ENCODE measurements at regions not wholly inside any gene's neighbourhood (a gene's known extent, or its start where the extent isn't known, plus 50 kb on each side); places are given as distances from the start of the nearest gene placed in this dataset.

DNA sequence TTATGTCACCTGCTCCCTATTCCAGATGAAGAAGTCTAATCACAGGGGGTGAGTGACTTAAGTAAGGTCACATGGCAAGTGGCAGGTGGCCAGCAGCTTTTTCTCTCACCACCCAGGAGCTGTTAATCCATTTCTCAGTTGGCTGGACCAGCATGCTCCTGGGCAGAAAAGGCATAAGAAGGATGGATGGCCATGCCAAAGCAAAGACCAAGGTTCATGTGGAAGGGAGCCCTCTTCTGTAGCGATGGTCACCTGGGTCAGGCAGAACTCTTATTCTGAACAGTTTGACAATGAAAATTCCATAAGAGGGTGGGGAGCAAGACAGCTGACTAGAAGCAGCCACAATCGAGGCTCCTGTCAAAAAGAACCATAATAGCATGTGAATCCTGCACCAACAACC lies 538.1 kb downstream of the SUCLA2 start:
- no peak overlapping the region for H4K91ac ChIP-seq (ENCODE audit: insufficient read length, low read depth, low read length)
- Mint-ChIP-seq H3K4me1 (peaks cover 18% of the 10 kb centered on the region in 2 experiments), H3K9me3 (peaks cover 7 to 14% of the 10 kb centered on the region in 2 experiments; a peak in 4 of 5 replicates), H3K36me3 (ENCODE audit: insufficient read depth in 1 of 3, low read depth in 3 of 3) (peaks cover 2 to 6% (median 4%) of the 10 kb centered on the region in 3 experiments; a peak in 2 of 7 replicates), H3K27ac (no peak overlapping the region), H3K27me3 (ENCODE audit: low read depth) (no peaks in the 10 kb centered on the region; the same call in 1 of the 2 replicates), H3K4me3 (no peak overlapping the region)
- H3K79me1 ChIP-seq (ENCODE audit: insufficient read depth, low read depth, low read length, poor library complexity, severe bottlenecking) = no peaks in the 10 kb centered on the region
- H3K9ac ChIP-seq (ENCODE audit: extremely low read depth, insufficient read length, low read length) = no peak overlapping the region
- no peak overlapping the region for H2BK15ac ChIP-seq (ENCODE audit: low read depth, low read length)
- no peak overlapping the region for H3K14ac ChIP-seq (ENCODE audit: insufficient read depth, low read length)
- H2BK12ac ChIP-seq (ENCODE audit: insufficient read length, low read depth, low read length) = no peak overlapping the region
- no peaks in the 10 kb centered on the region for H3K9me3 ChIP-seq (ENCODE audit: control insufficient read depth, low read depth, low read length)
- peaks cover 6% of the 10 kb centered on the region; the same call in 1 of the 2 replicates for H3K4me1 ChIP-seq (ENCODE audit: insufficient read depth, low read length)
- no peak for DNase-seq
- H3K4me2 ChIP-seq (ENCODE audit: insufficient read depth, insufficient read length, low read length) = no peak overlapping the region
- no CpG with 5 or more reads among the region's 2 CpGs for WGBS (ENCODE audit: extremely low coverage, insufficient read length, low lambda C conversion rate)
- H3K27me3 ChIP-seq (ENCODE audit: insufficient read depth, low read length) = no peaks in the 10 kb centered on the region
- H3K56ac ChIP-seq (ENCODE audit: insufficient read length, low read depth, low read length) = no peak overlapping the region
- TF ChIP-seq, protein P1, sequence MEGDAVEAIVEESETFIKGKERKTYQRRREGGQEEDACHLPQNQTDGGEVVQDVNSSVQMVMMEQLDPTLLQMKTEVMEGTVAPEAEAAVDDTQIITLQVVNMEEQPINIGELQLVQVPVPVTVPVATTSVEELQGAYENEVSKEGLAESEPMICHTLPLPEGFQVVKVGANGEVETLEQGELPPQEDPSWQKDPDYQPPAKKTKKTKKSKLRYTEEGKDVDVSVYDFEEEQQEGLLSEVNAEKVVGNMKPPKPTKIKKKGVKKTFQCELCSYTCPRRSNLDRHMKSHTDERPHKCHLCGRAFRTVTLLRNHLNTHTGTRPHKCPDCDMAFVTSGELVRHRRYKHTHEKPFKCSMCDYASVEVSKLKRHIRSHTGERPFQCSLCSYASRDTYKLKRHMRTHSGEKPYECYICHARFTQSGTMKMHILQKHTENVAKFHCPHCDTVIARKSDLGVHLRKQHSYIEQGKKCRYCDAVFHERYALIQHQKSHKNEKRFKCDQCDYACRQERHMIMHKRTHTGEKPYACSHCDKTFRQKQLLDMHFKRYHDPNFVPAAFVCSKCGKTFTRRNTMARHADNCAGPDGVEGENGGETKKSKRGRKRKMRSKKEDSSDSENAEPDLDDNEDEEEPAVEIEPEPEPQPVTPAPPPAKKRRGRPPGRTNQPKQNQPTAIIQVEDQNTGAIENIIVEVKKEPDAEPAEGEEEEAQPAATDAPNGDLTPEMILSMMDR (conservative IDR thresholded peaks at IDR 0.05) = no peak
- H3K23ac ChIP-seq (ENCODE audit: insufficient read length, low read depth, low read length) = no peak overlapping the region
- H3T11ph ChIP-seq (ENCODE audit: low read length) = no peak overlapping the region
- H4K5ac ChIP-seq (ENCODE audit: insufficient read length, low read depth, low read length) = no peak overlapping the region
- no peak overlapping the region for H2BK5ac ChIP-seq (ENCODE audit: insufficient read length, low read length)
- no peak overlapping the region for H3K18ac ChIP-seq (ENCODE audit: insufficient read length, low read depth, low read length)
- H2AK5ac ChIP-seq (ENCODE audit: insufficient read length, low read length) = no peak overlapping the region
- H3K23me2 ChIP-seq (ENCODE audit: insufficient read length, low read depth, low read length, poor library complexity, severe bottlenecking) = no peaks in the 10 kb centered on the region
- H2AFZ ChIP-seq (ENCODE audit: low read length) = no peak overlapping the region
- no peak overlapping the region for H2BK120ac ChIP-seq (ENCODE audit: low read depth, low read length, poor library complexity, severe bottlenecking)
- H2BK20ac ChIP-seq (ENCODE audit: low read depth, low read length, poor library complexity, severe bottlenecking) = no peak overlapping the region
- no peaks in the 10 kb centered on the region for H3K79me2 ChIP-seq (ENCODE audit: insufficient read depth, low read length)
- H3K27ac ChIP-seq (ENCODE audit: insufficient read length, low read depth, low read length) = no peak overlapping the region
- H4K20me1 ChIP-seq (ENCODE audit: control insufficient read depth, insufficient read depth, insufficient read length) = no peaks in the 10 kb centered on the region
- no peak overlapping the region for H3K4ac ChIP-seq (ENCODE audit: low read depth, low read length)
- H4K8ac ChIP-seq (replicated peaks; ENCODE audit: insufficient read length, low read depth, low read length) = no peak overlapping the region

All from H9 (cell line).